GM12875 (cell line): ENCODE measurements at regions not wholly inside any gene's neighbourhood (a gene's known extent, or its start where the extent isn't known, plus 50 kb on each side); places are given as distances from the start of the nearest gene placed in this dataset.
"Not testable (repeated sequence)": the region's sequence is repeated elsewhere in the genome, so short reads cannot be mapped to it uniquely, and the experiment has no call there.

Experiments used
- H3K4me3 ChIP-seq: one replicate; pipeline ENCODE4 v1.5.1; 2011; ENCODE audit warnings: low read depth, low read length, control low read depth
- TF ChIP-seq, protein P1 (sequence below): IDR thresholded peaks from 2 replicates; pipeline ENCODE4 v1.5.1; 2011; ENCODE audit warnings: low read depth, mild to moderate bottlenecking, control low read depth, inconsistent platforms, low read length, moderate library complexity, borderline replicate concordance; ENCODE audit not compliant: insufficient read depth

DNA sequence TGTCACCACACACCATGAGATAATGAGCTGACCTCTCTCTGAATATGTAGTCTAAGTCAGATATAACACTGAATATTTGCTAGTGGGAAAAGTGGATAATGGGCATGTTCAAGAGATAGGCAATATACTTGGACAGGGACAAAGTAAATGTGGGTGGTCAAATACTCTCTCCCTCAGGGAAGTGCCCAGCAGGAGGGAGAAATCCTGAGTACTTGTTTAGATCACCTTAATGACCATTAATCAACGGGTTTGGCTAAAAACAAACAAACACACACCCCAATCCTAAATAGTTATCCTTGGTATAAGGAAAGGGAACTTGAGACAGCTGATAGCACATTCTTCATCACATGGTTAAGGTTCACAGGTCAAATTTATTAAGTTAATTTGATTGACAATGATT is 933.5 kb downstream of the C4orf33 start:
- H3K4me3 ChIP-seq: no peak overlapping the region
- TF ChIP-seq, protein P1, sequence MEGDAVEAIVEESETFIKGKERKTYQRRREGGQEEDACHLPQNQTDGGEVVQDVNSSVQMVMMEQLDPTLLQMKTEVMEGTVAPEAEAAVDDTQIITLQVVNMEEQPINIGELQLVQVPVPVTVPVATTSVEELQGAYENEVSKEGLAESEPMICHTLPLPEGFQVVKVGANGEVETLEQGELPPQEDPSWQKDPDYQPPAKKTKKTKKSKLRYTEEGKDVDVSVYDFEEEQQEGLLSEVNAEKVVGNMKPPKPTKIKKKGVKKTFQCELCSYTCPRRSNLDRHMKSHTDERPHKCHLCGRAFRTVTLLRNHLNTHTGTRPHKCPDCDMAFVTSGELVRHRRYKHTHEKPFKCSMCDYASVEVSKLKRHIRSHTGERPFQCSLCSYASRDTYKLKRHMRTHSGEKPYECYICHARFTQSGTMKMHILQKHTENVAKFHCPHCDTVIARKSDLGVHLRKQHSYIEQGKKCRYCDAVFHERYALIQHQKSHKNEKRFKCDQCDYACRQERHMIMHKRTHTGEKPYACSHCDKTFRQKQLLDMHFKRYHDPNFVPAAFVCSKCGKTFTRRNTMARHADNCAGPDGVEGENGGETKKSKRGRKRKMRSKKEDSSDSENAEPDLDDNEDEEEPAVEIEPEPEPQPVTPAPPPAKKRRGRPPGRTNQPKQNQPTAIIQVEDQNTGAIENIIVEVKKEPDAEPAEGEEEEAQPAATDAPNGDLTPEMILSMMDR: no peak

DNA sequence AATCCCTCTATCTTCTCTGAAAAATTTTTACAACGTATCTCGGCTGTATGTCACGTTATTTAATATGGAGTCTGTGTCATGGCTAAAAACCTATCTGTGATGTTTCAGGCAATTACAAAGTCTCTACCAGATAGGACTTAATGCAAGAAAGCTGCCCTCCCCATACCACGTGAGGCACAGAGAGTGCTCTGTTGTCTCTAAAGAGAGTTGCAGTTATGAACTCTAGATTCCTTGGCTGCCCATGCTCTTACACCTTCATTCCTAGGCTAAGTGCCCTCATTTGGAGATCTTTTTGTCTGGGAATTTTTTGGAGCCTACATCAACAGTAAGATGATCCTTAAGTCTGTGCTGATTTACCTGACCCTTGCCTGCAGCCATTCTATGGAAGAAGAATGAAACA is 935.9 kb downstream of the C4orf33 start:
- TF ChIP-seq, protein P1: no peak
- H3K4me3 ChIP-seq: no peak overlapping the region

DNA sequence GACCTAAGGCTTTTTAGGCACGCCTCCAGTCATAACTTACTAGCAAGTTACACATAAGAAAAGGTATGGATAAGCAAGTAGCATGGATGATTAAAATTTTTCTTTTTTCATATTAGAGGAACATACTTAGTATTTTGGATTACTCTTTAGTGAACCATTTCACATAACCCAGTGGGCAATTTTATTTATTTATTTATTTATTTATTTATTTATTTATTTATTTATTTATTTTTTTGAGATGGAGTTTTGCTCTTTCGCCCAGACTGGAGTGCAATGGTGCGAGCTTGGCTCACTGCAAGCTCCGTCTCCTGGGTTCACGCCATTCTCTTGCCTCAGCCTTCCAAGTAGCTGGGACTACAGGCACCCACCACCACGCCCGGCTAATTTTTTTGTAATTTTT is 937.7 kb downstream of the C4orf33 start:
- not testable (repeated sequence) for H3K4me3 ChIP-seq

DNA sequence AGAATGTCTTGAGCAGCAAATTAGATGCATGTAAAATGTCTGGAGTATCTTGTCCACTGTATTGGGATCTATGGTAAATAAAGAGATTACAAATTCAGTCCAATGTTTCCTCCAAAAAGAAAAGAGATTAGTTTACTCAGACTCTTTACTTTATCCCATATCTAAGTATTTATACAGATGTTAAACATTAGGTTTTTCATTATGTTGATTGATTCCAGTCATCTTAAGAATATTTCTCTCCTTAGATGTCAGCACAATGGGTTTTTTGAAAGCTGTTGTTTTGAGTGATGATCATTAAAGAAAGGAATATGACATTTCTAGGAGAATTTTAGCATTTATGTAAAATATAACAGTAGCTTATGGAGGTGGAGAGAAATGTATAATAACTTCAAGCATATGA is 938.9 kb downstream of the C4orf33 start:
- no peak overlapping the region for H3K4me3 ChIP-seq
- TF ChIP-seq, protein P1: no peak

DNA sequence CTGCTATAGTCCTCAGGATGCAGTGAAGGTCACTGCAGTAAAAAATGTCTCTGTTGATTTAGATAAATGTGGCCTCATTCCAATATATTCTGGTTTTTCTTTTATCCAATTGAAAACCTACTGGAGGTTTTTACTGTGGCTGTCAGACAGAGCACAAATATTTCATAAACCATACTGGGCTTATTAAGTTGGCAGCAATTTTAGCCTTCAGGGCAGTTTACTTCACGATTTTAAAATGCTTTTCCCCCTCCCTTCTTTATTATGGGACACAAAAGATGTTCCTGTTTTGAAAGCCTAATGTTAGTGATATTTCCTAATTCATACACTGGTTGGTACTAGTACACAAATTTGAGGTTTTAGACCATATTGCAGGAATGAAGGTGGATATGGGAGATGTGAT is 939.4 kb downstream of the C4orf33 start:
- TF ChIP-seq, protein P1: no peak
- no peak overlapping the region for H3K4me3 ChIP-seq

DNA sequence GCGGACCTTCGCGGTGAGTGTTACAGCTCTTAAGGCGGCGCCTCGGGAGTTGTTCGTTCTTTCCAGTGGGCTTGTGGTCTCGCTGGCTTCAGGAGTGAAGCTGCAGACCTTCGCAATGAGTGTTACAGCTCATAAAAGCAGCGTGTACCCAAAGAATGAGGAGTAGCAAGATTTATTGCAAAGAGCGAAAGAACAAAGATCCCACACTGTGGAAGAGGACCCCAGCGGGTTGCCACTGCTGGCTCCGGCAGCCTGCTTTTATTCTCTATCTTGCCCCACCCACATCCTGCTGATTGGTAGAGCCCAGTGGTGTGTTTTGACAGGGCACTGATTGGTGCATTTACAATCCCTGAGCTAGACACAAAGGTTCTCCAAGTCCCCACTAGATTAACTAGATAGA is 941.9 kb downstream of the C4orf33 start:
- H3K4me3 ChIP-seq: not testable (repeated sequence)

DNA sequence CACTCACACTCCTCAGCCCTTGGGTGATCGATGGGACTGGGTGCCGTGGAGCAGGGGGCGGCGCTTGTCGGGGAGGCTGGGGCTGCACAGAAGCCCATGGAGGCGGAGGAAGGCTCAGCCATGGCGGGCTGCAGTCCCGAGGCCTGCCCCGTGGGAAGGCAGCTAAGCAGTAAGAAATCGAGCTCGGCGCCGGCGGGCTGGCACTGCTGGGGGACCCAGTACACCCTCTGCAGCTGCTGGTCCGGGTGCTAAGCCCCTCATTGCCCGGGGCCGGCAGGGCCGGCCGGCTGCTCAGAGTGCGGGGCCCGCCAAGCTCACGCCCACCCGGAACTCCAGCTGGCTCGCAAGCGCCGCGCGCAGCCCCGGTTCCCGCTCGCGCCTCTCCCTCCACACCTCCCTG is 942.6 kb downstream of the C4orf33 start:
- not testable (repeated sequence) for H3K4me3 ChIP-seq

DNA sequence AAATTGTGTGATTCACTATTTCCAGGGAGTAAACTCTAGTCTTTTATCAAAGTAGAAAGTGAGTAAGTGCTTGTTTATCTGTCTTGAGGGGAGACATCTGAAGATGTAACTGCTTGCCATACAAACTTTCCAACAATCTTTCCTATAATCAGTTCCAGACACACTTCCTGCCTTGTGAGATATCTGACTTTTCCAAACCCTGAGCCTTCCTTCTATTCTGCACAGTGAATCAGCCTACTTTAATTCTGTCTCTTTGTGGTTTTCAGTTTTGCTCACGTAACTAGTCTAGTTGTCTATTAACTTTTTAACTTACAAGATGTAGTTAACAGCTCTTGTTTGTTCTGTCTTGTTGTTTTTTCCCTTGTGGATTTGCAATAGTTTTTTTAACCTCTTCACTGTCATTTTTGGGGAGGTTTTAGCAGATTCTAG is 947.8 kb downstream of the C4orf33 start:
- TF ChIP-seq, protein P1: no peak
- no peak overlapping the region for H3K4me3 ChIP-seq

DNA sequence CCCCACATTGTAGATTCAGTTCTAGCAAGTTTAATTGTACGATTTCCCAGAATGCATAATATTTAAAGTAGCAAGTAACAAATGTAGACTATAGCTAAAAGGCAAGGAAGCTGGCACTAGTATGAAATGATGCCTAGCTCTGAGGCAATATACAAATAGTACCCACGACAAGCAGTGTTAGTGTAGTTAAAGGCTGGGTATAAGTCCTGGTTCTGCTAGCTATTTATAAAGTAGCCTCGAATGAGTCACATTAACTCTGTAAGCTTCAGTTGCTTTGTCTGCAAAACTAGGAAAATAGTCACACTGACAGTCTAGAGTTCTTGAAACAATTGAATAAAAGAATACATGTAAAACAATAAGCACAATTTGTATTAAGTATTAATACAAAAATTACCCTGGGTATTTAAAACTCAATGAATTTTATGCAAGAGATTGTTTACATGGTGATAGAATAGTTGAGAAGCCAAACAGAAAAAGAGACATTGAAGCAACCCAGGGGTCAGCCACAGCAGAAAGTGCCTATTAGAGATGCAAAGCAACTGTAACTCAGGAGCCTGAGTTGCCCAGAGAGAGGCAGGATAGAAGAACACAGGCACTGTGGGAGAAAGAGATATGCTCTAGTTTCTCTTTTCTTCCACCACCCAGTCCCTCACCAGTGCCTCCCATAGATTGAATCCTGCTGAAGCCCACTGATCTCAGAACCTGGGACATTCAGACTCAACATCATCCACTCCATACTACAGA is 949.0 kb downstream of the C4orf33 start:
- TF ChIP-seq, protein P1: no peak
- no peak overlapping the region for H3K4me3 ChIP-seq
